ENCODE measurements at regions not wholly inside any gene's neighbourhood (a gene's known extent, or its start where the extent isn't known, plus 50 kb on each side); places are given as distances from the start of the nearest gene placed in this dataset.
A peak's percentile ranks its signal among the peaks of the same experiment; 100 is the strongest.

DNA sequence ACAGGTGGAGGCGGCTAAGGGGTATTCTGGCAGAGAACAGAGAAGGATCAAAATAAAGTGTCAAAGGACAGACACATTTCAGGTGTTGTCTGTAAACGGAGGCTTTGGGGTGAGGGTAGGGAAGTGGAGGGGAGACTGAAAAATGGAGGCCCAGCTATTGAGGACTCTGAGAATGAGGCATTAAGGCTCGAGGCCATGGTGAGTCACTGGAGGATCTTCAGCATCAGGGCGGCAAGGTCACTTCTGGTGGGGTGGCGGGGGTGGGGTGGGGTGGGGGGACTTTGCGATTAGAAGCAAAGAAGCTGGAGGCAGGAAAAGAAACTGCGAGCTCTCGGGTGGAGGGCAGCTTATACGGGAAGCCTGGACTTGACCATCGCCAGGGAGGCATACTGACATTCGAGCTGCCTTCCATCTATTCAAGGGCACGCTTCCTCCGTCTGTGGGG lies 58.4 kb upstream of the PCGF5 start:
- Histone ChIP-seq H3K36me3 (ENCODE audit: control insufficient read depth, insufficient read depth, low read length) (no peaks in the 10 kb centered on the region), H3K4me3 (replicated peaks; ENCODE audit: low read depth, low read length) (peak overlapping the region; percentile 80), H3K27me3 (replicated peaks; ENCODE audit: control insufficient read depth, insufficient read depth, low read length) (no peaks in the 10 kb centered on the region)
- TF ChIP-seq, protein P1, sequence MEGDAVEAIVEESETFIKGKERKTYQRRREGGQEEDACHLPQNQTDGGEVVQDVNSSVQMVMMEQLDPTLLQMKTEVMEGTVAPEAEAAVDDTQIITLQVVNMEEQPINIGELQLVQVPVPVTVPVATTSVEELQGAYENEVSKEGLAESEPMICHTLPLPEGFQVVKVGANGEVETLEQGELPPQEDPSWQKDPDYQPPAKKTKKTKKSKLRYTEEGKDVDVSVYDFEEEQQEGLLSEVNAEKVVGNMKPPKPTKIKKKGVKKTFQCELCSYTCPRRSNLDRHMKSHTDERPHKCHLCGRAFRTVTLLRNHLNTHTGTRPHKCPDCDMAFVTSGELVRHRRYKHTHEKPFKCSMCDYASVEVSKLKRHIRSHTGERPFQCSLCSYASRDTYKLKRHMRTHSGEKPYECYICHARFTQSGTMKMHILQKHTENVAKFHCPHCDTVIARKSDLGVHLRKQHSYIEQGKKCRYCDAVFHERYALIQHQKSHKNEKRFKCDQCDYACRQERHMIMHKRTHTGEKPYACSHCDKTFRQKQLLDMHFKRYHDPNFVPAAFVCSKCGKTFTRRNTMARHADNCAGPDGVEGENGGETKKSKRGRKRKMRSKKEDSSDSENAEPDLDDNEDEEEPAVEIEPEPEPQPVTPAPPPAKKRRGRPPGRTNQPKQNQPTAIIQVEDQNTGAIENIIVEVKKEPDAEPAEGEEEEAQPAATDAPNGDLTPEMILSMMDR (IDR thresholded peaks at IDR 0.05; ENCODE audit: insufficient read depth, low read length, poor library complexity, severe bottlenecking): no peak
- DNase-seq (ENCODE audit: extremely low read depth, insufficient read length): no peak

DNA sequence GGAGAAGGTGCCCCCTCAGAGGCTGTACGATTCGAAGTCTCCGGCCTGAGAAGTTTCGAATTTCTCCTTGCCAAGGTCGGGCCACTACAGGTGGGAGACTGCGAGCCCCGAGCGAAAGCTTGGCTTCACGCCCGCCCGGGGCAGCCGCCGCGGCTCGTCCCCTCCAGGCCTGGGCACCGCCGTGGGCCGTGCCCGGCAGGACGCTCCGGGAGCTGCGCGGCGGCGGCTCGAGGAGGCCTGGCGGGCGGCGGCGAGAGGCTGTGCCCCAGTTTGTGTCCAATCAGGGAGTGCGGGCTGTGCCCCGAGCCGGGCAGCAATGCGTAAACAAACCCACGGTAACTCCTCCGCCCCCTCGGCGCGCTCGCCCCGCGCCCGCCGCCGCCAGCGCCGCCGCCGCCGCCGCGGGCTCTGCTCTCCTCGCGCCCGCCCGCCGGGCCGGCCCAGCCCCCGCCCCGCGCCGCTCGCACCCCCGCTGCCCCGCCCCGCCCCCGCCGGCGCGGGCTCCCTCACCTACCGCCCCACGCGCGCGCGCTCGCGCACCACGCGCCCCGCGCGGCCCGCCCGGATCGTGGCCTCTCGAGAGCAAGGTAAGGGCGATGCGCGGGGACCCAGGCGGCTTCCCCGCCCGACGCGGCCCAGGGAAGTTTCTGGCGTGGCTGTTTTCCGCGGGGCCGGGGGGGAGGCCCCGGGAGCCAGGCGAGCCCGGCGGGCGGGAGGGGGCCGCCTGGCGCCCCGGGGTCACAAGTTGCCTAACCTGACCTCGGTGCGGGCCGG lies 57.8 kb upstream of the PCGF5 start:
- DNase-seq (ENCODE audit: extremely low read depth, insufficient read length): peak; percentile 76
- no peaks in the 10 kb centered on the region for H3K36me3 ChIP-seq (ENCODE audit: control insufficient read depth, insufficient read depth, low read length)
- peak overlapping the region; percentile 80 for H3K4me3 ChIP-seq (replicated peaks; ENCODE audit: low read depth, low read length)
- H3K27me3 ChIP-seq (replicated peaks; ENCODE audit: control insufficient read depth, insufficient read depth, low read length): no peaks in the 10 kb centered on the region
- TF ChIP-seq, protein P1 (IDR thresholded peaks at IDR 0.05; ENCODE audit: insufficient read depth, low read length, poor library complexity, severe bottlenecking): no peak

DNA sequence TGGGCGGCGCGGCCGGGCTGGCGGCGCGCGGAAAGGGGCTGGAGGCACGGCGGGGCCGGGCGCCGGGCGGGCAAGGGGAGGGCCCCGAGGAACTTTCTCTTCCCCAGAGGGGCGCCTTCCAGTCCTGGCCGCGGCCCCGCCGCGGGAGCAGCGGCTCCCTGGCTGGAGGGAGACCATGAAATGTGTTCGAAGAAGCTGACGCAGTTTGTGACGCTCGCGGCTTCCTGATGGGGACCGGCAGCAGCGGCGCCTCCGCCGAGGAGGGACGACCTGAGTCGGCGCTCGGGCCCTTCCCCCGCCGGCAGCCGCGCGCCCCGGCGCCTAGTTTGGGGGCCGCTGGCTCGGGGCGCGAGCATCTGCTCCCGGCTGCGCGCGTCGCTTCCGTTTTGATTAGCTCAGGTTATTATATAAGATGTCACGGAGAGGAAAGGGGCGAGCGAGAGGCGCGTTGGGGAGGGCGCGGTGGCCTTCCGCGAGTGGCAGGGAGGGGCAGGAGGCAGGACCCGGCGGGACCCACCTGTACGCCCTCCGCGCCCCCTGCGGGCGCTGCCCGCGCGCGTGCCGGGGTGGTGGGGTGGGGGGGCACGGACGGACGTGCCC lies 57.1 kb upstream of the PCGF5 start:
- peak; percentile 87 for DNase-seq (ENCODE audit: extremely low read depth, insufficient read length)
- TF ChIP-seq, protein P1 (IDR thresholded peaks at IDR 0.05; ENCODE audit: insufficient read depth, low read length, poor library complexity, severe bottlenecking): no peak
- Histone ChIP-seq H3K36me3 (ENCODE audit: control insufficient read depth, insufficient read depth, low read length) (no peaks in the 10 kb centered on the region), H3K4me3 (replicated peaks; ENCODE audit: low read depth, low read length) (peak overlapping the region; percentile 80), H3K27me3 (replicated peaks; ENCODE audit: control insufficient read depth, insufficient read depth, low read length) (no peaks in the 10 kb centered on the region)

DNA sequence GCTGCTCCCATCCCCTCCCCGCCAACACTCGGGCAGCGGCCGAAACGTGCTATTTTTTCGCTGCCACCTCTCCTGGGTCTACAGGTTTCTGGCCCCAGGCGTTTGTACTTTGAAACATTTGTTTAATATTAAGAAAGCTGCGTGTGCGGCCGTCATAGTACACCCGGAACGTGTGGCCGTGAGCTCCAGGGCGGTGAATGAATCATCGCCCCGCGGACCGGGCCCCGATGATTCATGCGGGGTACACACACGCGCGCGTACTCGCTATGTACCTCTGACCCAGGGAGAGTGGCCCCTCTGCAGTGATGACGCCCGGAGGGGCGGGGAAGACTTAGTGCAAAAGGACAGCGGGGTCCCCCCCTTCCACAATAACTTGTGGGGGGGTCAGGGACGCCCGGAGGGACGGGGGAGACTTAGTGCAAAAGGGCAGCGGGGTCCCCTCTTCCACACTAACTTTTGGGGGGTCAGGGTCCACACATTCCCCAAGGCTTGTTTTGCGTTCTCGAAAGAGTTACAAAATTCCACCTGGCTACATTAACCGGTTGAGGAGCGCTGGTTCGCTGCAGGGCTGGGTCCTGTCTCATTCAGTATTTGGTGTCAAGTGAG lies 56.5 kb upstream of the PCGF5 start:
- Histone ChIP-seq H3K4me3 (replicated peaks; ENCODE audit: low read depth, low read length) (peak overlapping the region; percentile 80), H3K36me3 (ENCODE audit: control insufficient read depth, insufficient read depth, low read length) (no peaks in the 10 kb centered on the region), H3K27me3 (replicated peaks; ENCODE audit: control insufficient read depth, insufficient read depth, low read length) (no peaks in the 10 kb centered on the region)
- no peak for DNase-seq (ENCODE audit: extremely low read depth, insufficient read length)
- TF ChIP-seq, protein P1 (IDR thresholded peaks at IDR 0.05; ENCODE audit: insufficient read depth, low read length, poor library complexity, severe bottlenecking): no peak

DNA sequence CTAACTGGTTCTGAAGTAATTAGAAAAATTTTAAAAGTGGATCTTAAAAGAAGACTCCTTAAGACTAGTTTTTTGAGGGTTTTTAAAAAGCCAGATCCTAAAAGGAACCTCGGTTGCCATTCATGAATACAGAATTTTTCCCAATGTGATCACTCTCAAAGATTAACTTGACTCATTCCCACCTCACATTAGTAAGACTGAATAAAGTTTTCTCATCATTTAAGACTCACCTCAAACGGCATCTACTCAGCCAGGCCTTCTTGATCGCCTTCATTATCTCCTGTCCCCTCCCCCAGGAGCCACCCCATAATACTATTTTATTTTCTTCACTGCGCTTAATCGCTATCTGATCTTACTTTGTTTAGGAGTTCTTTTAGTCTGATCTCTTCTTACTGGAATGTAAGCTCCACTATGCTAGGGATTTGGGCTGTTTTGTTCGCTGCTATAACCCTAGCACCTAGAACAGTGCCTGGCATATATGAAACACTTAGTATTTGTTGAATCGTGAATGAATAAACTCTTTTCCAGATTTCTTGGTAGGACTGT lies 55.9 kb upstream of the PCGF5 start:
- Histone ChIP-seq H3K36me3 (ENCODE audit: control insufficient read depth, insufficient read depth, low read length) (no peaks in the 10 kb centered on the region), H3K27me3 (replicated peaks; ENCODE audit: control insufficient read depth, insufficient read depth, low read length) (no peaks in the 10 kb centered on the region), H3K4me3 (replicated peaks; ENCODE audit: low read depth, low read length) (no peak overlapping the region)
- TF ChIP-seq, protein P1 (IDR thresholded peaks at IDR 0.05; ENCODE audit: insufficient read depth, low read length, poor library complexity, severe bottlenecking): no peak
- DNase-seq (ENCODE audit: extremely low read depth, insufficient read length): no peak
